Esophagus squamous epithelium (tissue), 5 donors: ENCODE measurements at regions not wholly inside any gene's neighbourhood (a gene's known extent, or its start where the extent isn't known, plus 50 kb on each side); places are given as distances from the start of the nearest gene placed in this dataset.

Experiments used
- DNase-seq: peaks from one replicate; lab custom pipeline; 2025; lab: John Stamatoyannopoulos, UW
- H3K27ac ChIP-seq, 4 donors: fragments of 200-600 bp; sonication (generic); one replicate each; pipeline ENCODE4 v1.5.1; 2016 to 2019; ENCODE audit warnings: mild to moderate bottlenecking in 1 of 4
- H3K27me3 ChIP-seq, 4 donors: fragments of 200-600 bp; sonication (generic); 1 replicate in 3 of 4; 2 replicates in 1 of 4; pipeline versions ENCODE4 v1.5.1 to v1.6.0; 2017 to 2021; ENCODE audit warnings: antibody characterized with exemption in 1 of 4
- H3K36me3 ChIP-seq, 3 donors: fragments of 200-600 bp; sonication (generic); one replicate each; pipeline ENCODE4 v1.5.1; 2016 to 2019
- H3K4me1 ChIP-seq, 3 donors: fragments of 200-600 bp; sonication (generic); one replicate each; pipeline ENCODE4 v1.5.1; 2017 to 2019
- H3K4me3 ChIP-seq, 4 donors: fragments of 200-600 bp; sonication (generic); 1 replicate in 3 of 4; 2 replicates in 1 of 4; pipeline ENCODE4 v1.5.1; 2016 to 2019; ENCODE audit warnings: mild to moderate bottlenecking in 2 of 4, moderate library complexity in 1 of 4
- H3K9me3 ChIP-seq, 3 donors: fragments of 200-600 bp; sonication (generic); one replicate each; pipeline ENCODE4 v1.5.1; 2016 to 2019
- CTCF ChIP-seq, 6 experiments: fragments of 450-650 bp in 4 of 6; fragments of 200-600 bp in 2 of 6; sonication (generic) in 2 of 6; IDR thresholded peaks; one replicate each; pipeline ENCODE4 v1.5.1; 2016 to 2019; ENCODE audit warnings: antibody characterized with exemption in 6 of 6, mild to moderate bottlenecking in 4 of 6, moderate library complexity in 4 of 6
- POLR2A ChIP-seq, 4 donors: fragments of 450-650 bp; IDR thresholded peaks; one replicate each; pipeline ENCODE4 v1.6.1; 2017; ENCODE audit warnings: antibody characterized with exemption in 4 of 4, mild to moderate bottlenecking in 4 of 4, moderate library complexity in 3 of 4
- WGBS, 2 donors: methylation state at CpG; one replicate each; pipeline ENCODE4 v1.1.5; 2018; 5-methylcytosine and 5-hydroxymethylcytosine counted together
- intact Hi-C: fragments of 100-400 bp; cut with DNase I; formaldehyde crosslinking; loops from one replicate; pipeline ENCODE4 v1.15.0; 2022
- donor health status: DM: yes; HTN: yes; CAD: no.

- H3K36me3 ChIP-seq, result no peaks in the 10 kb centered on the region
- no peak overlapping the region for H3K4me3 ChIP-seq
- peaks cover 0 to 4% (median 0%) of the 10 kb centered on the region in 3 donors for H3K9me3 ChIP-seq
- TF ChIP-seq POLR2A (IDR thresholded peaks at IDR 0.05), result no peak
- TF ChIP-seq CTCF (IDR thresholded peaks at IDR 0.05), result no peak
- H3K4me1 ChIP-seq, result no peaks in the 10 kb centered on the region
- H3K27me3 ChIP-seq, result no peaks in the 10 kb centered on the region
- 57 to 66% methylated on average over 2 of the region's 2 CpGs for WGBS, 2 donors
- H3K27ac ChIP-seq, result no peak overlapping the region
- no peak for DNase-seq
- intact Hi-C loops, result no loop called here
Measured at GRCh38 chr5:21199087-21199486, 1211.1 kb upstream of the CDH18 start.

- 37 to 55% methylated on average over 4 of the region's 4 CpGs for WGBS, 2 donors
Measured at GRCh38 chr5:21195145-21195544, 1207.1 kb upstream of the CDH18 start.

DNA sequence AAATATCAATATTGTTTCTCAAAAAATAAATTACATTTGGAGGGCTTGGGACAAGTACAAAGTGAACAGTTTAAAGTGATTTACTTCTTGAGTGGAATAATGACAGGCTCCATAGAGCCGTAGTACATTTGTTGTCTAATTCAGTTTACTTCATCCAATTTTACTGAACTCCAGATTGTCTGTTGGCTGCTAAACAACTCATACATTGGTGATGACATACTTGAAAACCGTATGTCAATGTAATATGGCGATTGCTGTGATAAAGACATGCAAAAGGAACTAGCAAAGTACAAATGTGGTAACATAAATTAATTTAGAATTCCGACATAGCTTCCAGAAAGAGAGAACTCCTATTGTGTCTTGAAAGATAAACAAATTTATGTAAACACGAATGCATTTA is 1197.5 kb upstream of the CDH18 start:
- Histone ChIP-seq H3K9me3 (no peaks in the 10 kb centered on the region), H3K36me3 (no peaks in the 10 kb centered on the region), H3K4me3 (no peak overlapping the region), H3K27me3 (no peaks in the 10 kb centered on the region), H3K27ac (no peak overlapping the region), H3K4me1 (no peaks in the 10 kb centered on the region)
- TF ChIP-seq CTCF (IDR thresholded peaks at IDR 0.05), result no peak
- TF ChIP-seq POLR2A (IDR thresholded peaks at IDR 0.05), result no peak
- intact Hi-C loops, result no loop called here
- 68 to 70% methylated on average over 5 of the region's 5 CpGs for WGBS, 2 donors
- no peak for DNase-seq

More at GRCh38 chr5:21195145-21195544, 1207.1 kb upstream of the CDH18 start:
- Histone ChIP-seq H3K27me3 (no peaks in the 10 kb centered on the region), H3K4me3 (no peak overlapping the region), H3K4me1 (no peaks in the 10 kb centered on the region), H3K27ac (no peak overlapping the region), H3K36me3 (no peaks in the 10 kb centered on the region), H3K9me3 (no peaks in the 10 kb centered on the region)
- no peak for DNase-seq
- intact Hi-C loops, result no loop called here
- TF ChIP-seq POLR2A (IDR thresholded peaks at IDR 0.05) (no peak), CTCF (IDR thresholded peaks at IDR 0.05) (no peak)

DNA sequence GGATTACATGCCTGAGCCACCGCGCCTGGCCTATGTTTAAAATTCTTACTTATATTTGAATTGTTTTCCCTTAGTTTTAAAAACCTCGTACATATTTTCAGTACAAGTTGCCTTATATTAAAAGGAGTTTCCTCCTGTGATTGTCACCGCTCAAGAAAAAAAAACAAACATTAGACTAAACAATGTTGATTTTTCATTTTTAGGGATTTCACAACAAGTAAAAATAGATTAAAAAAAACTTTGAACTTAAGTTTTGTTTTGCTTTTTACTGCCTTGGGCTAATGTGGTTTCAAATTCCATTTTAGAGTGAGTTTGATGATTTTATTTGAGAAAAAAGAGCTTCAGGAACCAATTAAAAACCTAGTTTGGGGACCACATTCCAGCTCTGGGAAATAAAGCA is 1196.6 kb upstream of the CDH18 start:
- Histone ChIP-seq H3K36me3 (no peaks in the 10 kb centered on the region), H3K4me3 (no peak overlapping the region), H3K4me1 (no peaks in the 10 kb centered on the region), H3K27ac (no peak overlapping the region), H3K27me3 (no peaks in the 10 kb centered on the region), H3K9me3 (no peaks in the 10 kb centered on the region)
- DNase-seq, result no peak
- WGBS, 2 donors, result 78 to 85% methylated on average over 4 of the region's 4 CpGs
- intact Hi-C loops, result no loop called here
- TF ChIP-seq CTCF (IDR thresholded peaks at IDR 0.05), result no peak
- no peak for TF ChIP-seq POLR2A (IDR thresholded peaks at IDR 0.05)

- Histone ChIP-seq H3K4me1 (no peaks in the 10 kb centered on the region), H3K36me3 (no peaks in the 10 kb centered on the region), H3K27ac (no peak overlapping the region), H3K27me3 (no peaks in the 10 kb centered on the region), H3K4me3 (no peak overlapping the region), H3K9me3 (no peaks in the 10 kb centered on the region)
- 86 to 87% methylated on average over 3 of the region's 3 CpGs for WGBS, 2 donors
- no peak for DNase-seq
- intact Hi-C loops, result no loop called here
- no peak for TF ChIP-seq POLR2A (IDR thresholded peaks at IDR 0.05)
- no peak for TF ChIP-seq CTCF (IDR thresholded peaks at IDR 0.05)
Measured at GRCh38 chr5:21181609-21182125, 1193.7 kb upstream of the CDH18 start.
